H1 (cell line): ENCODE measurements at regions not wholly inside any gene's neighbourhood (a gene's known extent, or its start where the extent isn't known, plus 50 kb on each side); places are given as distances from the start of the nearest gene placed in this dataset.

ENCODE experiments used
- CTCF ChIA-PET: fragments of 300-600 bp; sonication (Branson Sonifier 250); formaldehyde crosslinking; loops from one replicate; lab custom pipeline; 2021; ENCODE audit not compliant: partially characterized antibody; lab: Charles Lee
- POLR2A ChIA-PET: fragments of 300-600 bp; sonication (Branson Sonifier 250); formaldehyde crosslinking; loops from one replicate; lab custom pipeline; 2021; ENCODE audit warnings: inconsistent platforms; ENCODE audit not compliant: partially characterized antibody; lab: Charles Lee
- DNase-seq, 2 experiments: peaks; one replicate each; pipeline versions ENCODE4 v3.0.0 to v3.0.0-alpha.2; 2010 to 2022; ENCODE audit warnings: low spot score in 2 of 2, low read depth in 1 of 2, mixed read lengths in 1 of 2
- FAIRE-seq: peaks from 2 replicates; lab custom pipeline; 2011; peaks lifted over from hg19 to GRCh38; lab: Jason Lieb, UNC
- H2AFZ ChIP-seq: 2 replicates; pipeline ENCODE4 v1.8.1; 2012; ENCODE audit warnings: low read length, inconsistent platforms
- H2AK5ac ChIP-seq: 2 replicates; pipeline ENCODE4 v1.6.1; 2013; ENCODE audit warnings: low read depth, low read length
- H2BK120ac ChIP-seq: replicated peaks from 2 replicates; pipeline ENCODE3; 2013; ENCODE audit warnings: low read depth, low read length, inconsistent platforms
- H2BK12ac ChIP-seq: 2 replicates; pipeline ENCODE4 v1.6.1; 2013; ENCODE audit warnings: low read depth, low read length
- H2BK15ac ChIP-seq: 2 replicates; pipeline ENCODE4 v1.6.1; 2013; ENCODE audit warnings: low read length
- H2BK20ac ChIP-seq: 2 replicates; pipeline ENCODE4 v1.6.1; 2013; ENCODE audit warnings: low read length
- H2BK5ac ChIP-seq: 2 replicates; pipeline ENCODE4 v1.6.1; 2013; ENCODE audit warnings: low read depth, low read length
- H3K14ac ChIP-seq: 2 replicates; pipeline ENCODE4 v1.6.1; 2013; ENCODE audit warnings: inconsistent platforms; ENCODE audit not compliant: insufficient read length
- H3K18ac ChIP-seq: 2 replicates; pipeline ENCODE4 v1.6.1; 2013; ENCODE audit warnings: low read length; ENCODE audit errors: extremely low read depth
- H3K23ac ChIP-seq: 2 replicates; pipeline ENCODE4 v1.6.1; 2013; ENCODE audit warnings: inconsistent platforms; ENCODE audit not compliant: insufficient read length
- H3K23me2 ChIP-seq: 2 replicates; pipeline ENCODE4 v1.6.1; 2013; ENCODE audit warnings: low read depth, low read length
- H3K27ac ChIP-seq: 2 replicates; pipeline ENCODE4 v1.6.1; 2011; ENCODE audit warnings: low read depth, low read length, inconsistent platforms
- H3K27me3 ChIP-seq, 4 experiments: replicated peaks in 1 of 4; 1 replicate in 1 of 4; 2 replicates in 3 of 4; pipeline versions ENCODE4 v1.6.1 to v1.8.1; 2011 to 2013; ENCODE audit warnings: low read length in 3 of 4, mild to moderate bottlenecking in 3 of 4, inconsistent platforms in 2 of 4, mixed read lengths in 2 of 4, moderate library complexity in 1 of 4; ENCODE audit not compliant: control insufficient read depth in 3 of 4, insufficient read depth in 3 of 4; ENCODE audit errors: extremely low read depth in 1 of 4
- H3K36me3 ChIP-seq, 4 experiments: 2 replicates each; pipeline versions ENCODE4 v1.6.1 to v1.8.1; 2011 to 2013; ENCODE audit warnings: mild to moderate bottlenecking in 4 of 4, low read length in 3 of 4, moderate library complexity in 2 of 4, control low read depth in 1 of 4, inconsistent platforms in 1 of 4; ENCODE audit not compliant: insufficient read depth in 4 of 4, control insufficient read depth in 2 of 4
- H3K4ac ChIP-seq: replicated peaks from 2 replicates; pipeline ENCODE3; 2013; ENCODE audit warnings: low read length, low read depth, mixed read lengths, inconsistent platforms; ENCODE audit not compliant: insufficient read length
- H3K4me1 ChIP-seq, 4 experiments: replicated peaks in 1 of 4; 1 replicate in 1 of 4; 2 replicates in 3 of 4; pipeline versions ENCODE4 v1.6.1 to v1.8.1; 2011 to 2013; ENCODE audit warnings: low read length in 3 of 4, inconsistent platforms in 2 of 4, mixed read lengths in 1 of 4; ENCODE audit not compliant: insufficient read depth in 4 of 4, control insufficient read depth in 3 of 4
- H3K4me2 ChIP-seq, 2 experiments: 2 replicates each; pipeline versions ENCODE4 v1.6.1 to v1.8.1; 2011 to 2013; ENCODE audit warnings: low read depth in 2 of 2, low read length in 2 of 2, control low read depth in 1 of 2, inconsistent platforms in 1 of 2, mild to moderate bottlenecking in 1 of 2; ENCODE audit not compliant: insufficient read depth in 1 of 2
- H3K4me3 ChIP-seq, 4 experiments: fragments of 200-600, 300-600 bp in 1 of 4; sonication (generic), shearing (Covaris generic), sonication (Bioruptor Twin) in 1 of 4; 2 replicates each; pipeline versions ENCODE4 v1.5.1 to v1.8.1; 2011 to 2016; ENCODE audit warnings: low read length in 4 of 4, low read depth in 3 of 4, control low read depth in 2 of 4, inconsistent platforms in 2 of 4, mild to moderate bottlenecking in 2 of 4, mixed read lengths in 1 of 4, moderate library complexity in 1 of 4; ENCODE audit not compliant: insufficient read depth in 2 of 4; ENCODE audit errors: extremely low read depth in 1 of 4
- H3K56ac ChIP-seq: replicated peaks from 2 replicates; pipeline ENCODE3; 2013; ENCODE audit warnings: low read depth, mild to moderate bottlenecking, mixed read lengths, low read length, inconsistent platforms; ENCODE audit not compliant: insufficient read length
- H3K79me1 ChIP-seq: 2 replicates; pipeline ENCODE4 v1.6.1; 2013; ENCODE audit warnings: low read depth, low read length, control low read depth
- H3K79me2 ChIP-seq, 2 experiments: 2 replicates each; pipeline versions ENCODE4 v1.6.1 to v1.8.1; 2012 to 2013; ENCODE audit warnings: low read length in 2 of 2, mild to moderate bottlenecking in 2 of 2, inconsistent platforms in 1 of 2; ENCODE audit not compliant: insufficient read depth in 2 of 2, control insufficient read depth in 1 of 2
- H3K9ac ChIP-seq, 4 experiments: replicated peaks in 1 of 4; 1 replicate in 1 of 4; 2 replicates in 3 of 4; pipeline versions ENCODE4 v1.6.1 to v1.8.1; 2011 to 2013; ENCODE audit warnings: low read depth in 3 of 4, low read length in 3 of 4, control low read depth in 2 of 4, mild to moderate bottlenecking in 2 of 4, moderate library complexity in 2 of 4, inconsistent platforms in 1 of 4; ENCODE audit errors: extremely low read depth in 1 of 4
- H3K9me3 ChIP-seq, 2 experiments: 2 replicates each; pipeline versions ENCODE4 v1.6.1 to v1.8.1; 2012 to 2013; ENCODE audit warnings: mild to moderate bottlenecking in 2 of 2, moderate library complexity in 2 of 2, control low read depth in 1 of 2, inconsistent platforms in 1 of 2, low read depth in 1 of 2, low read length in 1 of 2, mixed read lengths in 1 of 2; ENCODE audit not compliant: insufficient read depth in 2 of 2
- H4K20me1 ChIP-seq, 2 experiments: replicated peaks in 1 of 2; 2 replicates each; pipeline versions ENCODE3 to v1.8.1; 2011 to 2013; ENCODE audit warnings: inconsistent platforms in 2 of 2, low read length in 2 of 2, mild to moderate bottlenecking in 1 of 2; ENCODE audit not compliant: insufficient read depth in 2 of 2, control insufficient read depth in 1 of 2
- H4K5ac ChIP-seq: 2 replicates; pipeline ENCODE4 v1.6.1; 2013; ENCODE audit warnings: low read length, low read depth, mixed read lengths, inconsistent platforms; ENCODE audit not compliant: insufficient read length
- H4K8ac ChIP-seq: 2 replicates; pipeline ENCODE4 v1.8.0; 2013; ENCODE audit warnings: mild to moderate bottlenecking, moderate library complexity, low read length, inconsistent platforms; ENCODE audit not compliant: insufficient read depth; ENCODE audit errors: extremely low read depth
- H4K91ac ChIP-seq: replicated peaks from 2 replicates; pipeline ENCODE3; 2013; ENCODE audit warnings: low read length, mixed read lengths, inconsistent platforms; ENCODE audit not compliant: insufficient read length
- CHD7 ChIP-seq: fragments of 300-600 bp; sonication (generic); IDR thresholded peaks from 2 replicates; pipeline ENCODE4 v1.7.1; 2012; ENCODE audit warnings: low read length, moderate library complexity, mild to moderate bottlenecking, inconsistent platforms; ENCODE audit not compliant: insufficient replicate concordance
- WGBS, 2 experiments: shearing (Covaris generic) in 1 of 2; methylation state at CpG; one replicate each; pipeline versions ENCODE4 v1.1.6 to v1.1.7; 2013 to 2015; ENCODE audit warnings: low lambda C conversion rate in 2 of 2, mixed read lengths in 2 of 2, inconsistent platforms in 1 of 2, low coverage in 1 of 2, missing lambda C conversion rate in 1 of 2; ENCODE audit not compliant: insufficient replicate concordance in 2 of 2, insufficient coverage in 1 of 2, insufficient read length in 1 of 2; ENCODE audit errors: extremely low coverage in 1 of 2, missing lambda C conversion rate in 1 of 2; 5-methylcytosine and 5-hydroxymethylcytosine counted together

- Histone ChIP-seq H2BK12ac (no peak overlapping the region), H4K91ac (no peak overlapping the region), H4K20me1 (no peaks in the 10 kb centered on the region), H3K9me3 (no peaks in the 10 kb centered on the region), H2AFZ (no peak overlapping the region), H3K23ac (no peak overlapping the region), H2BK20ac (no peak overlapping the region), H3K79me2 (no peaks in the 10 kb centered on the region), H2AK5ac (no peak overlapping the region), H3K18ac (no peak overlapping the region), H3K9ac (no peak overlapping the region), H3K4ac (no peak overlapping the region), H3K14ac (no peak overlapping the region), H2BK15ac (no peak overlapping the region), H3K4me3 (no peak overlapping the region), H3K56ac (no peak overlapping the region), H2BK5ac (no peak overlapping the region), H3K27ac (no peak overlapping the region), H3K79me1 (no peaks in the 10 kb centered on the region), H3K4me2 (no peak overlapping the region), H4K5ac (no peak overlapping the region), H3K27me3 (no peaks in the 10 kb centered on the region), H3K23me2 (no peaks in the 10 kb centered on the region), H4K8ac (no peak overlapping the region), H2BK120ac (no peak overlapping the region), H3K36me3 (no peaks in the 10 kb centered on the region), H3K4me1 (no peaks in the 10 kb centered on the region; a peak in 1 of 7 replicates)
- 100% methylated on average over 1 of the region's 1 CpG; no CpG with 5 or more reads in 1 of the 2 experiments for WGBS, 2 experiments
- DNase-seq = no peak
- no peak for FAIRE-seq
- ChIA-PET CTCF (interaction anchor here (1.1 kb wide), 1 partner anchor 11 kb away, joined by 3 read pairs; no protein-coding TSS in a partner anchor), POLR2A (no interaction called here)
- no peak for TF ChIP-seq CHD7
Observed at GRCh38 chr21:18601146-18601545, 197.6 kb upstream of the TMPRSS15 start.
